NCI-H226 (cell line): ENCODE measurements at regions not wholly inside any gene's neighbourhood (a gene's known extent, or its start where the extent isn't known, plus 50 kb on each side); places are given as distances from the start of the nearest gene placed in this dataset.

Source experiments
- DNase-seq: peaks from one replicate; pipeline ENCODE4 v3.0.0-alpha.2; 2015

DNA sequence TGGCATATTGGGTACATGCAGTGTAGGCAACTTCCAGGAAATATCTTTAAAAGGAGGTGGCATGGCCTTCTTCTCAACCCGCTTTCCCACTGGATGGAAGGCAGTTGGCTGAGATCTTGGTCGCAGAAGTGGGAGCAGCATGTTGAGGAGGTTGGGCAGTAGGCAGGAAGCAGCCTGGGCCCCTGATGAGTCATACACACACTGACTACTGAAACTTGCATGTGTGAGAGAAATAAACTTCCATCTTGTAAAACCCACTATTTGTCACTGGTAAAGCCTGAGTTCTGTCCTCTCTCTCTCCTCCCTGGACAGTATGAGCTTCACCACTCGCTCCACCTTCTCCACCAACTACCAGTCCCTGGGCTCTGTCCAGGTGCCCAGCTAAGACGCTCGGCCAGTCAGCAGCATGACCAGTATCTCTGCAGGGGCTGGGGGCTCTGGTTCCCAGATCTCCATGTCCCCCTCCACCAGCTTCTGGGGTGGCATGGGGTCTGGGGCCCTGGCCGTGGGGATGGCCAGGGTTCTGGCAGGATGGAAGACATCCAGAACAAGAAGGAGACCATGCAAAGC, 233.8 kb upstream of the SPRED2 start:
- DNase-seq = peak; percentile 14

DNA sequence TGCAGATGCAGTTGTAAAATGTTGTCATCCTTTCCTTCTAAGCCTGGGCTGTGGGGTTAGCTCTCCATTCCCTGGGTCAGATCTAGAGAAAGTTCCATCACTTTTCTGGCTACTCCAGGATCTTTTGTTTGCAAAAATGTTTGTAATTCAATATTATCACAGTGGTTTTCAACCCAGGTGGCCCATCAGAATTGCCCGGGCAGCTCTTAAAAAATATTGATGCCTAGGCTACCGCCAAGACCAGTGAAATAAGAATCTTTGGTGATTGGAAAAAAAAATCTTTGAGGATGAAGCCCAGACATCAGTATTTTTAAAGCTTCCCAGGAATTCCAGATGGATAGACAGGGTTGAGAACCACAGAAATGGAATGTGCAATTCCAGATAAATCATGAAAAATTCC, 232.5 kb upstream of the SPRED2 start:
- no peak for DNase-seq

DNA sequence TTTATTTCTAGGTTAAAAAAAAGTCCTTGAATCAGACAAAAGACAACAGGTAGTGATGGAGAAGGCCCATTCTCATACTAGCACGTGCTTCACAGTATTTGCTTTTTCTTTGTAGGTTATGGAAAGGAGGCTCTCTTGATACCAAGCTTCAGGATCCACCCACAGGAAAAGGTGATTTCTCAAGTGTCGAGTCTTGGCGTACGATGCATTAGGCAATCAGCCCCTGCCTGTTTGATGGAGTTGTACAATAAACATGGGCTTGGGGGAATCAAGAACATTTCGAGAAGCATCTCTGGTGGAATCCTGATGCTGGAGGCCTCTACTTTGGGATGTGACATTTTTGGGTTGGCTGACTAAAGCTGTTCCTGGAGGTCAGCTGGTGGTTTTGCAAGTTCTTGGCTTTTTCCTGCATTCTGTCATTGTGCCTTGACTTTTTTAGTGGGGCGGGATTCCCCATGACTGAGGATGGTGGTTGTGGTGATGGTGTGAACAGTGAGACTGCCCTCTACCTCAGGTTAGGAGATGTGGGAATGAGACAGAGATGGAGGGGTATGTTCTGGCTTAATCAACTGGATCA, 231.5 kb upstream of the SPRED2 start:
- DNase-seq = no peak

DNA sequence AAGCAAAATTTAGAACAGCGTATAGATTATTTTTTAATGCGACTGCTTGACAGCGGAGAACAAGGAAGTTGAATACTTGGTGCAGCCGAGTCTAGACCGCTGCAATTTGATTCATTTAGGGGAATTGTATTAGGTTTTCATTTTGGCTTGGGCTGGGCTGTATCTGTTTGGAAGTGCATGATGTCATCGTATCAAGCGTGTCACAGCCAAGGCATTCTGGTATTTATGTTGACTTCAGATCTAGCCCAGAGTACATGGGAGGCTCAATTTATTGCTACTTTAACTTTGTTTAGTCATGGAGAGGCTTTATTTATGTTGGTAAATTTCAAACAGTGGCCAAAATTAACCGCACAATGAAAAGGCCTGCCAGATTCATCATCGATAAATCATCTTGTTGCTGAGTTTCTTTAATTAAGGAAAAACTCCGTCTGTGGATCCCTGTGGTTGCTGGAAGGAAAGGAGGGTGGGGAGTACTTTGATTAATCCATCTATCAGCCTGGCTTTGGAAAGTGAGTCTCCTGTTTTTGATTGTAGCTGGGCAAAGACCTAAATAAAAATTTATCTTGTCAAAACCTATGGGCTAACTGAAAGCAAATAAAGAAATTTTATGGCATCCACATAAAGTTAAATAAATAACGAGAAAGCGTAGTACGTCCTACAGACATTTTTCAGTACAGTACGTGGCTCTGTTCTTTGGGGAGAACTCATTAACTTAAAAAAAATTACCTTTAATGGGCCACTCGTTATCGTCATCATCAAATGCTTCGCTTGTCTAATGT, 230.4 kb upstream of the SPRED2 start:
- no peak for DNase-seq

DNA sequence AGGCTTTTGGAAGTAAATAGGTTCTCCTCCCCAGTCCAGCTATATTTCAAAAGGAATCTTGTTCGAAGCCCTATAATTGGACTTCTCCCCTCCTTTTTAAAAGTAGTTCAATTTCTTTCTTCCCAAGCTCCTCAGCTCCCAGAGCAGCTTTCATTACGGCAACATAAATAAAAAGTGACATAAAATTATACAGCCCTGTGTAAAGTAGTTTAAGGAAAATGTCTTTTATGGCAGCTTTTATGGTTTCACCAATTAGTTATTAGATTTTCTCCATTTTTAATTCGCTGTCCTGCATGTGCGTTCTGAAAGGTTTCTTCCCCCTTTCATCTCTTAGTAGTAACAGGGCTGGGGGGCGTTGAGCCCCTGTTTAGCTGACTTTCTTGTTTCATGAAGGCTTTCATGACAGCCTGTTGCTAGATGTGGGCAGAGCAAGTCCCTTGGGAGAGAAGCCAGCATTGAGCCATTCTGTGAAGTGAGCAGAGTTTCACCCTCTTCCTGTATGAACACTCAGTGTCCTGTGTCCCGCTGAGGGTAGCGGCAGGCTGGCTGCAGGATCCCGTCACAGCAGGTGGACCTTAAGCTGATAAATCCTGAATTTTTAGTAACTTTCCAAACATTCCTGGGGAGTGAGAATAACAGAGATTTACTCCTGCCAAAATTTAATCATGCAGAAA, 229.7 kb upstream of the SPRED2 start:
- DNase-seq = no peak

DNA sequence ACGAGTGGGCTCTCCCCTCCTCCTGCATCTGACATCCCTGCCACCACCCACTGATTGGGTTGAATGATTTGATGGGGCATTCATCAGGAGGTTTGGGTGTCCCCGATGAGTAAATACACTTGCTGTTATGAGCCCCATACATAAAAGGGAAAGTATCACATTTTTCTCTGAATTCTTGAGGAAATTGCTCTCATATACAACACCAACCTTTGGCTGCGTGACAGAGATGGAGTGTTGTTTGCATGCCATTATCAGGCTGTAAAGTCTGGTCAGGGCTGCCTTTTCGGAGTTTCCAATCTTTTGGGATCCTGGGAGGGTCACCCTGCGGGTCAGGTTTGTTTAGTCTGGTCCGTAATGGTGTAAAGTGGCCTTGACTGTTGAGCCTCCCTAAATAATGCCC, 227.9 kb upstream of the SPRED2 start:
- DNase-seq = no peak

DNA sequence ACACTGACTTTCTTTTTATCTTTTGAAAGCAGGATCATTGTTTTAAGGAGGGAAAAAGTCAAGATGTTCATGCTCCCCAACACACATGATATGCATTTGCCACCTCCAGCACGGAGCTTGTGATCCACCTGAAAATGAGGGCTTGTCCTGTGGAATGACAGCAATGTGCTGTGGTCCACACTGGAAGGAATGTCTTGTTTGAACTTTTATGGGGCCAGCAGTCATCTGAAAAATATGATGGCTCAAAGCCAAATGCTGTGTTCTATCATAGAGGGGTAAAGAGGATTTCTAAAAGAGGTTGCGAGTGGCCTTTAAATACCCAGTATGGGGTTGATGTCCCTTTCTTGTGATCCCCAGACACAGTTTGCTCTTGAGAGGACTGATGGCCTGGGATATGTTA, 226.5 kb upstream of the SPRED2 start:
- DNase-seq = peak; percentile 11

DNA sequence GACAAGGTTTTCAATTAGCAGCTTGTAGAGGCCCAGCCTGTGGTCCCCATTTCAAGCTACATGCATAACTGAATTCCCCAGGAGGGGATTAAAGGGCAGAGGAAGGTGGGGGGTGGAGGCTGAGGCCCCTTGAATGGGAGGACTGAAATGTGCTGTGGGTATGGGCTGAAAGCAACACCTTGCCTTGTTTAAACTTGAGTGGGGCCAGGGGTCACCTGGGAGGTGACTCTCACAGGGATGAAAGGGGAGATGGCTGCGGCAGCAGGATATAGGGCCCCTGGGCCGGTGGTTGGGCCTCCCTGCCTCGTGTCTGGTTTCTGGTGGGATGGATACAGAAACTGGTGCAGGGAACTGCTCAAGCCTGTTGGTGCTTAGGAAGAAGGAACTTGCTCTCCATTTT, 225.9 kb upstream of the SPRED2 start:
- DNase-seq = no peak

DNA sequence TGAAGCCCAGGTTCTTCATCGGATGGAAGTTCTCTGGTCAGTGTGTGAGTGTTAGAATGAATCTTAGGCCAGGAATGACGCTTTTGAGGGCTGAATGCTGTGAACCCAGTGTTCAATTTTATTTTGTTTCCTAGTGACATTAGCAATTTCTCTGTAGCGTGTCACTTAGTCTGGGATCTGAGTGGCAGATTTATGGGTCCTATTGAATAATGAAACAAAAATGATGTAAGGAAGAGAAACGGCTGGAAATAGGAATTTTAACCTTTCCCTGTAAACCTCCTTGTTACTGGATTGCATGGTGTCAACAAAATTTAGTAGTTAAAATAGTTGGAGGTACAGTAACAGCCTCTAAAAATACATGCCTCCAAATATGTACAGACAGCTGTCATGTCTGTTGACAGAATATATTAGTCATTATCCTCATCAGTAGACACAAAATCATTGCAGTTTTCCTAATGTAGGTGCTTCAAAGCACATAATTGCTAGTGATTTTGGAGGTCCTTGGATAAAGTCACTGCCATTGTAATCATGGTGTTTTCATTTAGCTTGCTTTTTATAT, 223.8 kb upstream of the SPRED2 start:
- DNase-seq = no peak

DNA sequence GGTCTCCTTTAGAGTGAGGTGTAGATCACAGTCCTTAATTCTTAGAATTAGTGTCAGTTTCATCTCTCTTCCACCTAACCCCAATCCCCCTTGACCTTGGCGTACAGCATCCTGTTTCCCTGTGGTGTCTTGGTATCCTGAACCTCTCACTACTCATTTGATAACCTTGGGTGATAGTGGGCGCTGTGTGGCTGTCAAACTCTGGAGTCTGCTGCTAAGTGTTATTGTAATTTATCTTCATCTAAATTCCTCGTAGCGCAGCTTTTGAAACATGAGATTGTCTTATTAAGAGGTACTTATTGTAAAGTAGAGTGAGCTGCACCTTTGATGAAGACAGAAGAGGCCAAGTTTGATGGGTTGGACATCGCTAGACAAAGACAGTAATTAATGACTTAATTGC, 222.6 kb upstream of the SPRED2 start:
- no peak for DNase-seq

DNA sequence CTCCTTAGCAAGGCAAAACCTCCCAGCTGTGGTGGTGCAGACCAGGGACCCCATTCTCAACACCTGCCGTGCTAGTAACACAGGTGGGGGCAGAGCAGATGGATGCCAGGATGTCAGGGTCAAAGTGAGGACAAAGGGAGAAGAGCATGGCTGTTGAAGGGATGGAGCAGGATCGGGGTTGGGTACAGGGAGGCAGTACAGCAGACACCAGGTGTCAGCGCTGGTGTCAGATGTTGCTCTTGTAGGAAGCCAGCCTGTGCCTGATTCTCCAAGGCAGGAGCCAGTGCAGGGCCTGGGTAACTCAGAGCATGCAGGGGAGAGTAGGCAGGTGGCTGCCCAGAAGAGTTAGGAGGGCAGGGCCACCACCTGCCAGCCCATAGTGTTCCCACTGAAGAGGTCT, 222.1 kb upstream of the SPRED2 start:
- DNase-seq = no peak

DNA sequence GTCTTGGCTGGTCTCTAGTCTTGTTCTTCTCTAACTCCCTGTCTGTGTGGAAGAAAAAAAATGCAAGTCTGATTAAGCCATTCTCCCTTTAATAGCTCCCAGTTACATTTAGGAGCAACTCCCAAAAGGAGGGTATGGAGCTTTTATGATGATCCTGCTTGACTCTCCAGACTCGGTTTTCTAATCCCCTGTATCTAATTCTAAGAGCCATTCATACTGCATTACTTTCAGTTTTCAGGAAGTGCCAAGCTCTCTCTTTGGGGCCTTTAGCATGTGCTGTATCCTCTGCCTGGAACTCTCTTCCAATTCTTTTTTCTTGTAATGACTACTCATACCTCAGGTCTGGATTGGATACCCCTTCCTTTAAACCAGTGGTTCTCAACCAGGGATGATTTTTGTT, 219.7 kb upstream of the SPRED2 start:
- DNase-seq = no peak

DNA sequence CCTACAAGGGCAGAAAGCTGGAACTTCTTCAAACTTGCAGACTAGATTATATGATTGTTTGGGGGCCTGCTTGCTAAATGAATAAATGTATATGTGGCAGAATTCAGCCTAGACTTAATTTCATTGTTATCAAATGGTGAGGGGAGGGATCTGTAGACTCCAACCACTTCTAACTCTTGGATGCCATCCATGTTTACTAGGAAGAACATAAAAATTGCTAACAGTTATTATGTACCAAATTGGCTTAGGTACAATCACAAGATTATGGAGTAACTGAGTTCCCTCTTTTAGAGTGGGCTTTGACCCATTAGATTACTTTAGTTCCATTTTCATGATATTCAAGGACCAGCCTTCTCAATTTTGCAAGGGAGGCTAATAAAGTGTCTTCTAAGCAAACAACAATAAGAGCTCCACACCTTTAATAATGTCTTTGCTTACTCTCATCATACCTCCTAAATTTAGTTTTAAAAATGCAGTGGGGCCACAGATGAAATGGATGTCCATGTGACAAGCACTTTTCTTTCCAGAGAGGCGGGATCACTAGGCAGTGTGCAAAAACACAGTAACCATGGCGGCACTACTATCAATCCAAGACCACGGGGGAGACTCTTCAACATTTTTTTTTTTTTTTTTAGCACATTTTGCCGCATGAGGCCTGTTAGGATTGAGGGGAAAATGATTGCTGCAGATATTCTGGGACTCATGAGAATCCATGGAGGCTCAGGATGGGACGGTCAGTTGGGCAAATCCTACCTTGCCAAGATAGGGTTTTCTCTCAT, 217.6 kb upstream of the SPRED2 start:
- DNase-seq = no peak

DNA sequence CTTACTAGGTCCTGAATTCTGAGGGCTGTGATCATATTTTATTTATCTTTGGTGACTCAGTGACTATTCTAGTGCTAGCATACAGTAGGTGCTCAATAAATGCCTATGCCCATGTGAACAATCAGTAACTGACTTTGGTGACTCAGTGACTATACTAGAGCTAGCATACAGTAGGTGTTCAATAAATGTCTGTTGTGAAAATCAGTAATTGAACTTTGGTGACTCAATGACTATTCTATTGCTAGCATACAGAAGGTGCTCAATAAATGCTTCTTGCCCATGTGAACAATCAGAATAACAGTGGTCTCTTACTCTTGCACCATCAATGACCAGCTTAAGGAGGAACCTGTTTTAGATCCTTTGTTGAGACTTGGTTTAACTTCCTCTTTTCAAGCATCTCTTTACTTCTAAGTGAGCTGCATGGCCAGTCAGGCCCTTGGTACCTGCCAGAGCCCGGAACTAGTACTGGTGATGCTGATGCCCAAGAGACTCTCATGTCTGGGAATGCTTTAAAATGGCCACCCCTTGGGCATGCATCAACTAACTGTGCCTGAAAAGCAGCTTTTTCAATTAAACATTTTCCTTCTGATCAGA, 214.9 kb upstream of the SPRED2 start:
- DNase-seq = no peak

DNA sequence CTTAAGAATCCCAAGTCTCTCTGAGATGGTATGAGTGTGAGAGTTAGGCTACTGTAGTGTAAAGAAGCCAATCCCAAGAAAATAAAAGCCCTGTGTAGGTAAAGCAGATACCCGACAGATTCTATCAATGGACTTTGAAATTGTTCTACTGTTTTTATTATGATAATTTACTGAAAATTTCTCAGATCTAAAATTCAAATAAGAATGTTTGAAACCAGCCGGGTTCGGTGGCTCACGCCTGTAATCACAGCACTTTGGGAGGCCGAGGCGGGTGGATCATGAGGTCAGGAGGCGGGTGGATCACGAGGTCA, 208.3 kb upstream of the SPRED2 start:
- no peak for DNase-seq

DNA sequence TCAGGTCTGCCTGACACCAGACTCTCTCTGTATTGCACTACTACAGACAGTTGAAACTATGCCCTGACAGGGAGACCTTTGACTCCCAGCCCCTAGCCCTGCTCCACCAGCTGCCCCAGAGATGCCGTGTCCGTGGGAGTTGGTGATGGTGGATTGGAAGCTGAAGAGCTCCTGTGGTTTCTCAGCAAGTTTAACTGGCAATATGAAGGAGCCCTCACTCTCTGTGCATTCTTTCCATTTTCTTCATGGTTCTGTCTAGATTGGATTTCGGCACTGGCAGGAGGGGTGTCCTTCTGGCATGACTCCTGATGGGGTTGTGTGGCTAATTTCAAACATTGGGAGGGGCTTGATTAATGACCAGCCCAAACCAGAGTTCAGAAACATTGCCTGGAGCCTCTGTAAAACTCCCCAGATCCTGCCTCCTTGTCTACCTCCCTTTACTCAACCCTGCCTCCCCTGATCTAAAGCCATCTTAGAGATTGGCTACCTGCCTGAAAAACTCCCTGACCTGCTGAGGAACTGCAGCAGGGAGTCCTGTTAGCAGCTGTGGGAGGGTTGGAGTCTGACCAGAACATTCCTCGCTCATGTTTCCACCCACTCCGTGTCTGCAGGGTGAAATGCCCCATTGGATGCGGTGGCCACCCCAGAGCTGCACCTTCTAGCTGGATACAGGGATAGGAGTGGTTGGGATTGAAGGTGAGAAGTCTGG, 206.9 kb upstream of the SPRED2 start:
- peak; percentile 99 for DNase-seq

DNA sequence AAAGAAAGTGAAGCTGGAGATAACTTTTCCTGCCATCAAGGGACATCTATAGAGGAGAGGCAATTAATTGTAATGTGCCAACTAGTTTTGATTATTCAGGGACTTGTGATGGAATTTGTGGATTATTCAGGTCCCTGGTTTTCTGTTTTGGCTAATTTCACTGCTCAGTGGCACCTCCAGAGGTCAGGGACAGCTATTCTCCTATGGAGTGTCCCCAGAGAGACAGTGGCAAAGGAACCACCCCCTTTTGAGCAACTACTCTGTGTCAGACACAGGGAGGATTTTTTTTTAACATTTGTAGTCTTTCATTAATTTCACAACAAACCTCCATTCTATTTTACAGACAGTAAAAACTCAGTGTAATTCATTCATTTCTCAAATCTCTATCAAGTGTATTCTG, 206.0 kb upstream of the SPRED2 start:
- DNase-seq = no peak

DNA sequence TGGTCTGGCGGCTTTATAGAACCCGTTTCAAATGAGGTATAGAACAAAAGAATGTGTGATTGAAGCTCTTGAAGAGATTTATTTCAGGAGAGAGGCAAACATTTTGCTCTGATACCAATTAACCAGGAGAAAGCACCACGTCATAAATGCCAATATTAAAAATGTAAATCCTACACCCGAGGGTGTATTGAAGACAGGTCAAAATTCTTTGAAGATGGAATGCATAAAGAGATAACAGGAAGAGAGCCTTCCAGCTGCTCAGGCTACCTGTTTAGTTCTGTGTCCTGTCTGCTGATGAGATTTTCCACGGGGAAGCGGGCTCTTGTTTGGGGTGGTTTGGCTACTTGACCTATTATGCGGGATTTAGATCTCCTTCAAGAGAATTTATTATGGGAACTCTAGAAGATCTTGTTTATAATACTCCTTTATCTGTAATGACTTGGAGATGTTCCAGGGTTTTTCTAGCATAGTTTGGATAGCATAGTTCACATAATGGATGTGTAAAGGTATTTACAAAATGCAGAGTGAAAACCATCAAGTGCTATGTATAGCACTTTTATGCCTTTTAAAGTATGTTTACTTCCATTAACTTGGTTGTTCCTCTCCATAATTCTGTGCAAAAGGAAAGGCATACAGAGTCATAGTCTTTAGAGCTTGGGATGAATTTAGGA, 204.5 kb upstream of the SPRED2 start:
- no peak for DNase-seq

DNA sequence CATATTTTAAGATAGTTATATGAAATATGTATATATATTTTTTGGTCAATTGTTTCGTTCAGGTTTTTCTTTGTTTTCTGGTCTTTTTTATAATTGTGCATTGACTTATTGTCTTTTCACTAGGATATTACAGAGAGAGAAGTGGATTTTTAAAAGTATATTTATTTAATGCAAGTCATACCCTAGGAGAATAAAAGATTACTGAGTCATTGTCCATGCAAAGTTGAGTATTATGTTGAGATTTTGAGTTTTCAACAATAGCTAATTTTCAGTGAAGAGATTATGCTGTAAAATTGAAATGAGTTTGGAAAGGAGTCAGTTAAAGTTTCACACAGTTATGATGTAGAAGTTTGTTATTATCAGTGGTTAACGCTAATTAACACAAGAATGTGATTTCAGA, 203.6 kb upstream of the SPRED2 start:
- DNase-seq = no peak

DNA sequence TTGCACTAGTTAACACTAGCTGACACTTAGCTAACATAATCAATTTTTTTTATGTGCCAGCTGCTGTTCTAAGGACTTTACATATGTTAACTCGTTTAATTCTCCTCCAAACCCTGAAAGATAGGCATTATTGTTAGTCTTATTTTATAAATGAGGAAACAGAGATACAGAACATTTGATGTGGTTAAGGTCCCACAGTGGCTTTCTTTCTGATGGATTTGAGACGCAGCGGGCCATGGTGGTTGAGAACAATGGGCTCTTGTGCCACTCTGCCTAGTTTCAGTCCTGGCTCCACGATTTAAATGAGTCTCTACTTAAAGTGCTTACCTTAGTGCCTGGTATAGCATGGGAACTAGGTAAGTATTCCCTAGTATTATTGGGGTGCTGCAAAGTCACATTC, 201.9 kb upstream of the SPRED2 start:
- DNase-seq = no peak

DNA sequence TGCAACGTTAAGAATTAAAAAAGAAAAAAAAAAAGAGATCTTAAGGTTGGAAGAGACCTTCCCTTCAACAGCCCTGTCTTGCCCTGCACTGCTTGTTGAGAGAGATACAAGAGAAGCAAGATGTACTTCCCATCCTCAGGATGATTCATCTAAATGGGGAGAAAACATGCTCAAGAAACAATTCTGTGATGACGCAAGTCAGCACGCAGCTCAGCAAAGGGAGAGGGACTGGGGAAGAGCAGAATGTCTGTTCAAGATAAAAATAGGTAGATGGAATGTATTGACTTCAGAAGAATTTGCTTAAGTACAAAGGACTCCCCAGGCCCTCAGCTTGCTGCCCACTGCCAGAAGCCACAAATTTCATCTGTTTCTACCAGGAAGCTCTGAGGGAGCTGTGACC, 198.2 kb upstream of the SPRED2 start:
- peak; percentile 93 for DNase-seq

DNA sequence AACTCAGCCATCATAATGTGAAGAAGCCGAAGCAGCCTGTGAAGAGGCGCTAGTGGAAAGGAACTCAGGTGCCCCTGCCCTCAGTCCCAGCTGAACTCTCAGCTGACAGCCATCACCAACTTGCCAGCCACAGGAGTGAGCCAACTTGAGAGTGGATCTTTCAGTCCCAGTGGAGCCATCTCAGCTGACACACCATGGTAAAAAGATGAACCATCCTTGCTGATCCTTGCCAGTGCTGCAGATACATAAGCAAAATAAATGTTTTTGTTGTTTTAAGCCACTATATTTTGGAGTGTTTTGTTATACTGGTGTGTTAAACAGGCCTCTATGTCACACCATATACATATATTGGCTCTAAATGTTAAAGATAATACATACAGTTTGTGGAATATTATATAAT, 195.8 kb upstream of the SPRED2 start:
- no peak for DNase-seq
